MM.1S (cell line): ENCODE measurements at regions not wholly inside any gene's neighbourhood (a gene's known extent, or its start where the extent isn't known, plus 50 kb on each side); places are given as distances from the start of the nearest gene placed in this dataset.

Experiments used
- DNase-seq: peaks from one replicate; pipeline ENCODE4 v3.0.0-alpha.2; 2015
- H2AFZ ChIP-seq: fragments of 300-600 bp; sonication (generic); 2 replicates; pipeline ENCODE4 v1.6.0; 2016; ENCODE audit warnings: antibody characterized with exemption, low read length
- H3F3A ChIP-seq: fragments of 300-600 bp; sonication (generic); 2 replicates; pipeline ENCODE4 v1.6.1; 2016; ENCODE audit warnings: mild to moderate bottlenecking, antibody characterized with exemption, low read length, moderate library complexity, mixed read lengths; ENCODE audit not compliant: insufficient read depth
- H3K27ac ChIP-seq: fragments of 300-600 bp; sonication (generic); 2 replicates; pipeline ENCODE4 v1.5.1; 2016; ENCODE audit warnings: mild to moderate bottlenecking, low read length
- H3K27me3 ChIP-seq: fragments of 300-600 bp; sonication (generic); replicated peaks from 2 replicates; pipeline ENCODE4 v1.6.0; 2016; ENCODE audit warnings: low read length; ENCODE audit not compliant: insufficient read depth
- H3K36me3 ChIP-seq: fragments of 300-600 bp; sonication (generic); replicated peaks from 2 replicates; pipeline ENCODE4 v1.6.1; 2016; ENCODE audit warnings: mild to moderate bottlenecking, low read length, mixed read lengths; ENCODE audit not compliant: insufficient read depth
- H3K4me1 ChIP-seq: fragments of 300-600 bp; sonication (generic); 2 replicates; pipeline ENCODE4 v1.6.1; 2016; ENCODE audit warnings: low read length, mixed read lengths
- H3K4me2 ChIP-seq: fragments of 300-600 bp; sonication (generic); 2 replicates; pipeline ENCODE4 v1.6.0; 2016; ENCODE audit warnings: low read depth, low read length
- H3K4me3 ChIP-seq: fragments of 300-600 bp; sonication (generic); 2 replicates; pipeline ENCODE4 v1.5.1; 2016; ENCODE audit warnings: low read length, mixed read lengths
- H3K79me2 ChIP-seq: fragments of 300-600 bp; sonication (generic); 2 replicates; pipeline ENCODE4 v1.6.1; 2016; ENCODE audit warnings: mixed run types, low read length, mixed read lengths
- H3K9ac ChIP-seq: fragments of 300-600 bp; sonication (generic); 2 replicates; pipeline ENCODE4 v1.6.1; 2016; ENCODE audit warnings: low read length, mixed read lengths
- H3K9me2 ChIP-seq: fragments of 300-600 bp; sonication (generic); replicated peaks from 2 replicates; pipeline ENCODE4 v1.6.1; 2016; ENCODE audit warnings: mild to moderate bottlenecking, low read length, mixed read lengths; ENCODE audit not compliant: insufficient read depth
- H3K9me3 ChIP-seq: fragments of 300-600 bp; sonication (generic); replicated peaks from 2 replicates; pipeline ENCODE4 v1.6.1; 2016; ENCODE audit warnings: mild to moderate bottlenecking, low read length, mixed read lengths; ENCODE audit not compliant: insufficient read depth
- H4K20me1 ChIP-seq: fragments of 300-600 bp; sonication (generic); 2 replicates; pipeline ENCODE4 v1.6.1; 2016; ENCODE audit warnings: mild to moderate bottlenecking, low read length, moderate library complexity, mixed read lengths; ENCODE audit not compliant: insufficient read depth
- CTCF ChIP-seq: fragments of 300-600 bp; sonication (generic); IDR thresholded peaks from 2 replicates; pipeline ENCODE4 v1.5.1; 2016; ENCODE audit warnings: antibody characterized with exemption, low read length, mixed read lengths
- EZH2 ChIP-seq: fragments of 300-600 bp; sonication (generic); optimal IDR thresholded peaks from 2 replicates; pipeline ENCODE3; 2017; ENCODE audit warnings: low read depth, mild to moderate bottlenecking, antibody characterized with exemption, low read length, mixed read lengths
- EZH2phosphoT487 ChIP-seq: fragments of 300-600 bp; sonication (generic); IDR thresholded peaks from 2 replicates; pipeline ENCODE4 v1.6.1; 2018; ENCODE audit warnings: antibody characterized with exemption, low read length

GRCh38 chr14:58717211-58717610, 79.4 kb downstream of the DACT1 start:
- Histone ChIP-seq H3K4me3 (no peak overlapping the region), H3F3A (no peaks in the 10 kb centered on the region), H3K4me2 (no peak overlapping the region), H3K9ac (no peak overlapping the region), H4K20me1 (no peaks in the 10 kb centered on the region), H3K27me3 (no peaks in the 10 kb centered on the region), H2AFZ (no peak overlapping the region), H3K36me3 (no peaks in the 10 kb centered on the region), H3K9me3 (no peaks in the 10 kb centered on the region), H3K79me2 (no peaks in the 10 kb centered on the region), H3K9me2 (no peaks in the 10 kb centered on the region), H3K4me1 (no peaks in the 10 kb centered on the region), H3K27ac (no peak overlapping the region)
- no peak for TF ChIP-seq CTCF
- TF ChIP-seq EZH2 = no peak
- no peak for TF ChIP-seq EZH2phosphoT487
- no peak for DNase-seq

GRCh38 chr14:58717813-58718212, 80.1 kb downstream of the DACT1 start:
- Histone ChIP-seq H3F3A (no peaks in the 10 kb centered on the region), H3K27ac (no peak overlapping the region), H4K20me1 (no peaks in the 10 kb centered on the region), H3K9me3 (no peaks in the 10 kb centered on the region), H3K4me3 (no peak overlapping the region), H3K9me2 (no peaks in the 10 kb centered on the region), H2AFZ (no peak overlapping the region), H3K9ac (no peak overlapping the region), H3K36me3 (no peaks in the 10 kb centered on the region), H3K79me2 (no peaks in the 10 kb centered on the region), H3K27me3 (no peaks in the 10 kb centered on the region), H3K4me2 (no peak overlapping the region), H3K4me1 (no peaks in the 10 kb centered on the region)
- DNase-seq = no peak
- TF ChIP-seq CTCF (no peak), EZH2phosphoT487 (no peak), EZH2 (no peak)

GRCh38 chr14:58718226-58719205, 80.8 kb downstream of the DACT1 start:
- Histone ChIP-seq H3K9me3 (no peaks in the 10 kb centered on the region), H3F3A (no peaks in the 10 kb centered on the region), H3K79me2 (no peaks in the 10 kb centered on the region), H4K20me1 (no peaks in the 10 kb centered on the region), H3K9ac (no peak overlapping the region), H3K36me3 (no peaks in the 10 kb centered on the region), H3K27ac (no peak overlapping the region), H3K4me3 (no peak overlapping the region), H3K4me1 (no peaks in the 10 kb centered on the region), H2AFZ (no peak overlapping the region), H3K27me3 (no peaks in the 10 kb centered on the region), H3K4me2 (no peak overlapping the region), H3K9me2 (no peaks in the 10 kb centered on the region)
- no peak for TF ChIP-seq EZH2
- no peak for TF ChIP-seq CTCF
- no peak for TF ChIP-seq EZH2phosphoT487
- no peak for DNase-seq
